ENCODE measurements at regions not wholly inside any gene's neighbourhood (a gene's known extent, or its start where the extent isn't known, plus 50 kb on each side); places are given as distances from the start of the nearest gene placed in this dataset.

GRCh38 chr5:1669276-1670155 lies 130.1 kb downstream of the MRPL36 start:
- H3K4me2 ChIP-seq (ENCODE audit: low read depth, low read length), result no peak overlapping the region
- H3K27ac ChIP-seq (ENCODE audit: low read length), result no peak overlapping the region
- H3K9me3 ChIP-seq (replicated peaks; ENCODE audit: insufficient read depth, low read length), result no peaks in the 10 kb centered on the region
- no peaks in the 10 kb centered on the region for H3K79me2 ChIP-seq (ENCODE audit: low read length)
- no peak for TF ChIP-seq CTCF (IDR thresholded peaks at IDR 0.05; ENCODE audit: low read length)
- no peak for TF ChIP-seq EZH2 (optimal IDR thresholded peaks at IDR 0.05; ENCODE audit: low read depth, low read length)
- no peak for TF ChIP-seq EZH2phosphoT487 (IDR thresholded peaks at IDR 0.05; ENCODE audit: low read length)
- H3K36me3 ChIP-seq (replicated peaks; ENCODE audit: insufficient read depth, low read length), result no peaks in the 10 kb centered on the region
- H3K4me3 ChIP-seq (ENCODE audit: low read length), result no peak overlapping the region
- peaks cover 63% of the 10 kb centered on the region for H3K27me3 ChIP-seq (replicated peaks; ENCODE audit: insufficient read depth, low read length)
- DNase-seq, result no peak
- H4K20me1 ChIP-seq (ENCODE audit: insufficient read depth, low read length), result no peaks in the 10 kb centered on the region
- H3K4me1 ChIP-seq (ENCODE audit: low read length), result peaks cover 3% of the 10 kb centered on the region; the same call in 1 of the 2 replicates
- H3K9me2 ChIP-seq (replicated peaks; ENCODE audit: insufficient read depth, low read length), result no peaks in the 10 kb centered on the region
- no peak overlapping the region for H2AFZ ChIP-seq (ENCODE audit: low read length)
- no peaks in the 10 kb centered on the region for H3F3A ChIP-seq (ENCODE audit: insufficient read depth, low read length)
- no peak overlapping the region for H3K9ac ChIP-seq (ENCODE audit: low read length)

- H3F3A ChIP-seq (ENCODE audit: insufficient read depth, low read length), result no peaks in the 10 kb centered on the region
Measured at GRCh38 chr5:1668141-1668721, 131.4 kb downstream of the MRPL36 start.

GRCh38 chr5:1667648-1668140 lies 131.9 kb downstream of the MRPL36 start:
- H3K36me3 ChIP-seq (replicated peaks; ENCODE audit: insufficient read depth, low read length), result no peaks in the 10 kb centered on the region
- H3K9me3 ChIP-seq (replicated peaks; ENCODE audit: insufficient read depth, low read length), result no peaks in the 10 kb centered on the region
- no peak overlapping the region for H3K4me3 ChIP-seq (ENCODE audit: low read length)
- no peak overlapping the region for H3K9ac ChIP-seq (ENCODE audit: low read length)
- peaks cover 3% of the 10 kb centered on the region; the same call in 1 of the 2 replicates for H3K4me1 ChIP-seq (ENCODE audit: low read length)
- H3K4me2 ChIP-seq (ENCODE audit: low read depth, low read length), result peak overlapping the region; percentile 32; the same call in 1 of the 2 replicates
- no peaks in the 10 kb centered on the region for H3K79me2 ChIP-seq (ENCODE audit: low read length)
- no peaks in the 10 kb centered on the region for H3K9me2 ChIP-seq (replicated peaks; ENCODE audit: insufficient read depth, low read length)
- H4K20me1 ChIP-seq (ENCODE audit: insufficient read depth, low read length), result no peaks in the 10 kb centered on the region
- TF ChIP-seq CTCF (IDR thresholded peaks at IDR 0.05; ENCODE audit: low read length), result no peak
- TF ChIP-seq EZH2 (optimal IDR thresholded peaks at IDR 0.05; ENCODE audit: low read depth, low read length), result no peak
- no peak for TF ChIP-seq EZH2phosphoT487 (IDR thresholded peaks at IDR 0.05; ENCODE audit: low read length)
- peaks cover 74% of the 10 kb centered on the region for H3K27me3 ChIP-seq (replicated peaks; ENCODE audit: insufficient read depth, low read length)
- no peaks in the 10 kb centered on the region for H3F3A ChIP-seq (ENCODE audit: insufficient read depth, low read length)
- H3K27ac ChIP-seq (ENCODE audit: low read length), result no peak overlapping the region
- no peak for DNase-seq
- no peak overlapping the region for H2AFZ ChIP-seq (ENCODE audit: low read length)

More at GRCh38 chr5:1668141-1668721, 131.4 kb downstream of the MRPL36 start:
- no peak overlapping the region for H3K9ac ChIP-seq (ENCODE audit: low read length)
- no peaks in the 10 kb centered on the region for H3K79me2 ChIP-seq (ENCODE audit: low read length)
- H3K9me2 ChIP-seq (replicated peaks; ENCODE audit: insufficient read depth, low read length), result no peaks in the 10 kb centered on the region
- no peaks in the 10 kb centered on the region for H3K9me3 ChIP-seq (replicated peaks; ENCODE audit: insufficient read depth, low read length)
- TF ChIP-seq CTCF (IDR thresholded peaks at IDR 0.05; ENCODE audit: low read length) (no peak), EZH2phosphoT487 (IDR thresholded peaks at IDR 0.05; ENCODE audit: low read length) (no peak), EZH2 (optimal IDR thresholded peaks at IDR 0.05; ENCODE audit: low read depth, low read length) (no peak)
- H4K20me1 ChIP-seq (ENCODE audit: insufficient read depth, low read length), result no peaks in the 10 kb centered on the region
- no peaks in the 10 kb centered on the region for H3K36me3 ChIP-seq (replicated peaks; ENCODE audit: insufficient read depth, low read length)
- no peak overlapping the region for H3K4me2 ChIP-seq (ENCODE audit: low read depth, low read length)
- no peak overlapping the region for H3K4me3 ChIP-seq (ENCODE audit: low read length)
- no peak overlapping the region for H2AFZ ChIP-seq (ENCODE audit: low read length)
- no peak overlapping the region for H3K27ac ChIP-seq (ENCODE audit: low read length)
- H3K4me1 ChIP-seq (ENCODE audit: low read length), result peaks cover 3% of the 10 kb centered on the region; the same call in 1 of the 2 replicates
- peaks cover 69% of the 10 kb centered on the region for H3K27me3 ChIP-seq (replicated peaks; ENCODE audit: insufficient read depth, low read length)
- no peak for DNase-seq
